Natural killer cell treated with Interleukin-12 subunit alpha and Interleukin-12 subunit beta and Interleukin-15 and Interleukin-18, amount 100 ng/mL, for 72 hours (primary cell): ENCODE measurements at regions not wholly inside any gene's neighbourhood (a gene's known extent, or its start where the extent isn't known, plus 50 kb on each side); places are given as distances from the start of the nearest gene placed in this dataset.
"Not testable (repeated sequence)": the region's sequence is repeated elsewhere in the genome, so short reads cannot be mapped to it uniquely, and the experiment has no call there.

ENCODE experiments used
- ATAC-seq, 2 donors: fragments of 150-1000 bp; cut with Tn5 transposase in 1 of 2; sonication (Bioruptor Pico), chemical (Tn5 transposase) in 1 of 2; 2 replicates each; pipeline ENCODE4 v1.10.0; 2021
- DNase-seq: peaks from one replicate; pipeline ENCODE4 v3.0.0; 2022; ENCODE audit warnings: low spot score
- H3K27ac Mint-ChIP-seq, 2 donors: 1 replicate in 1 of 2; 2 replicates in 1 of 2; pipeline ENCODE4 v1.8.0; 2022; ENCODE audit warnings: mixed read lengths in 2 of 2, mild to moderate bottlenecking in 1 of 2, moderate library complexity in 1 of 2
- H3K27me3 Mint-ChIP-seq, 2 donors: 1 replicate in 1 of 2; 2 replicates in 1 of 2; pipeline ENCODE4 v1.8.0; 2022; ENCODE audit warnings: mixed read lengths in 2 of 2
- H3K36me3 Mint-ChIP-seq: one replicate; pipeline ENCODE4 v1.8.0; 2022; ENCODE audit warnings: mixed read lengths
- H3K4me1 Mint-ChIP-seq, 2 donors: 1 replicate in 1 of 2; 2 replicates in 1 of 2; pipeline ENCODE4 v1.8.0; 2022; ENCODE audit warnings: low read depth in 2 of 2, mixed read lengths in 2 of 2, mild to moderate bottlenecking in 1 of 2
- H3K4me3 Mint-ChIP-seq: one replicate; pipeline ENCODE4 v1.8.0; 2022; ENCODE audit warnings: mixed read lengths
- H3K9me3 Mint-ChIP-seq: 2 replicates; pipeline ENCODE4 v1.8.0; 2022; ENCODE audit warnings: mixed read lengths

DNA sequence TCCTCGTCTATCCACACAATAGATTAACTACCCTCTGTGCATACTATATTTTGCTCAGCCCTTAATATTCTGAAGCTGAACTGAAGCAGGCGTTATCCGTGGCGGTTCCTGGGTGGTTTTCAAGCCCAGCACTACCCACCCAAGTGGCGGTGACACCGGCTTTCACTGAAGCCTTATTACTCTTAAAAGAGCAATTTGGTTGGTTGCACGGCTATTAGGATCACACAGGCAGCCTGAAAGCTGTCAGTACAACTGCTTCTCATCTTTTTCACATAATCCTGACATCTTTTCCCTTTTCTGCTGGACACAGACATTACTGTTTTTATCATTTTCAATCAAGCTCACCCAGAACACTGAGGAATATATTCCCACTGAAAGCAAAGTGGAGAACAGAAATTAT is 525.3 kb upstream of the ZNF717 start:
- Mint-ChIP-seq H3K36me3 (peaks cover 5% of the 10 kb centered on the region), H3K4me1 (no peaks in the 10 kb centered on the region), H3K4me3 (no peak overlapping the region), H3K27me3 (no peaks in the 10 kb centered on the region), H3K27ac (no peak overlapping the region), H3K9me3 (peaks cover 8% of the 10 kb centered on the region)
- no peak for DNase-seq
- no peak for ATAC-seq

DNA sequence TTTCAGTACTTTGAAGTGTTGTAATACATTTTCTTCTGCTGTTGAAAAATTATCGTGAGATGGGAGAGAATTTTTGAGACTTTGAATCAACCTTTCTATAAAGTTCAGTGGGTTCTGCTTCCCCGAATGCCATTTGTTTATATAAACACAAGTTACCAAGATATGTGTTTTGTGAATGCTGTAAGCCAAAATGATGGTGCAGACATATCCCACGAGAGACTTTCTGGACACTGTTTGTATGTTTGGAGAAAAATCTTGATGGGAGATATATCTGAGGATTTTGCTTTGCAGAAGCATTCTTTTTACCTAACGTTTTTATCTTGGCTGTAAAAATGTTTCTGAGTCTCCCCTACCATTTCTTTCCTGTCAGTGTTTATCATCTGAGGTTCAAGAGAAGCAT is 526.6 kb upstream of the ZNF717 start:
- no peak overlapping the region for H3K4me3 Mint-ChIP-seq
- DNase-seq (no peak), ATAC-seq (no peak)
- H3K27ac Mint-ChIP-seq: no peak overlapping the region
- peaks cover 5% of the 10 kb centered on the region for H3K36me3 Mint-ChIP-seq
- H3K9me3 Mint-ChIP-seq: peaks cover 9% of the 10 kb centered on the region
- H3K4me1 Mint-ChIP-seq: no peaks in the 10 kb centered on the region
- H3K27me3 Mint-ChIP-seq: no peaks in the 10 kb centered on the region

DNA sequence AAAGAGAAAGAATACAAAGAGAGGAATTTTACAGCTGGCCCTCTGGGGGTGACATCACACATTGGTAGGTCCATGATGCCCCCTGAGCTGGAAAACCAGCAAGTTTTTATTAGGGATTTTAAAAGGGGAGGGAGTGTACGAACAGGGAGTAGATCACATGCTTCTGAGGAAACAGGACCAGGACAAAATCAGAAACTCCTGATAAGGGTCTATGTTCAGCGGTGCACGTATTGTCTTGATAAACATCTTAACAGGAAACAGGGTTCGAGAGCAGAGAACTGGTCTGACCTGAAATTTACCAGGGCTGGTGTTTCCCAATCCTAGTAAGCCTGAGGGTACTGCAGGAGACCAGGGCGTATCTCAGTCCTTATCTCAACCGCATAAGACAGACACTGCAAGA is 530.6 kb upstream of the ZNF717 start:
- not testable (repeated sequence) for ATAC-seq, H3K4me1 Mint-ChIP-seq, H3K27ac Mint-ChIP-seq, H3K27me3 Mint-ChIP-seq, H3K36me3 Mint-ChIP-seq, H3K4me3 Mint-ChIP-seq, H3K9me3 Mint-ChIP-seq, DNase-seq

DNA sequence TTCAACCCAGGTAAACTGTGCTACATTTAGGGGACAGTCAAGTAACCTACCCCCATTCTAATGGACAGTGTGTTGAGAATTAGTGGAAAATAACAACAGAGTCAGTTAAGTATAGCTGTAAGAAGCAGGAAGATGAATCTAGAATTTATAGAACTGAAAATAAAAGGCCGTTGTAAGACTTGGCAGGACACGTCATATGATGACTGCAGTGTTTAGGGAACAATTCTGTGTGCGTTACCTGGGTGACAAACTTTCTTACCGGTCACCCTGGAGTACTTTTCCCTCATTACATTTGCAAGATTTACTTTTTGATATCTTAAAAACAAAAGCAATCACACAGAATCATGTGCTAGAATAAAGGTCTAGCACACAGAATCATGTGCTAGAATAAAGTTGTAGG is 536.3 kb upstream of the ZNF717 start:
- ATAC-seq (no peak), DNase-seq (no peak)
- Mint-ChIP-seq H3K27me3 (no peaks in the 10 kb centered on the region), H3K36me3 (no peaks in the 10 kb centered on the region), H3K4me3 (no peak overlapping the region), H3K4me1 (no peaks in the 10 kb centered on the region), H3K9me3 (no peaks in the 10 kb centered on the region), H3K27ac (no peak overlapping the region)

DNA sequence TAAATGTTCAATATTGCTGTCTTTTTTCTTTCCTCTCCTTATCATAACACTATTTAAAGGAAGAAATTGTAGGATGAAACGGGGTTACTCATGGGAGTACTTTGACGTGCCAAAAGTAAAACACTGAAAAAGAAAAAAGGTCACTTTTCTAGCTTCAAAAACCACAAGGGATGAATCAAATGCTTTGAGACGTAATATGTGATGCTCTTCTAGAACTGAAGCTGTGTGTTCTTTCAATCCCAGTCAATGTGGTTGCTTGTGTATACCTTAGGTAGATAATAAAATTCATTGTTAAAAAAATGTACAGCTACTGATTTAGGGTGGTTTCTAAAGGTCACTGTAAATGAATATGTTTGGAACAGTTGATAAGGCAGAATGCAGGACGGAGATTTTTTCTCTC is 538.8 kb upstream of the ZNF717 start:
- no peaks in the 10 kb centered on the region for H3K27me3 Mint-ChIP-seq
- ATAC-seq (no peak), DNase-seq (no peak)
- peaks cover 3% of the 10 kb centered on the region for H3K9me3 Mint-ChIP-seq
- peaks cover 6% of the 10 kb centered on the region for H3K36me3 Mint-ChIP-seq
- H3K27ac Mint-ChIP-seq: no peak overlapping the region
- no peaks in the 10 kb centered on the region for H3K4me1 Mint-ChIP-seq
- no peak overlapping the region for H3K4me3 Mint-ChIP-seq

DNA sequence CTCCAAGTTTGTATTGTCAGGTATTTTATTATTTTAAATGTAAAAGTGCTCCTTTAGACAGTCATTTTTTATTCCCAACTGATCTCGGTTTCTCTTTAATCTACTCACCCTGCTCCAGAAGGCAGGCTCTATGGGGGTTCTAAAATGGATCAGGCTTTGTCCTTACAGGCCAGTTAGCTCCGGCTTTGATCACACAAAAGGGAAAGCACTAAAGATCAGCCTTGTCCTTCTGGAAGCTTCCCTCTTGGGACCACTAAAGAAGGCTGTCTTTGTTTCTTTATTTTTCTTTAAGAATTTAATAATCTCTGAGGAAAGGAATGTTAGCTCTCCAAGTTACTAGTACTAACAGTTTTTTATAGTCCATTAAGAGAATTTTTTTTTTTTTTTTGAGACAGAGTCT is 560.5 kb upstream of the ZNF717 start:
- no peak for DNase-seq
- H3K4me3 Mint-ChIP-seq: no peak overlapping the region
- no peaks in the 10 kb centered on the region for H3K36me3 Mint-ChIP-seq
- H3K27me3 Mint-ChIP-seq: no peaks in the 10 kb centered on the region
- no peak for ATAC-seq
- H3K27ac Mint-ChIP-seq: no peak overlapping the region
- H3K9me3 Mint-ChIP-seq: peaks cover 11% of the 10 kb centered on the region
- H3K4me1 Mint-ChIP-seq: no peaks in the 10 kb centered on the region

DNA sequence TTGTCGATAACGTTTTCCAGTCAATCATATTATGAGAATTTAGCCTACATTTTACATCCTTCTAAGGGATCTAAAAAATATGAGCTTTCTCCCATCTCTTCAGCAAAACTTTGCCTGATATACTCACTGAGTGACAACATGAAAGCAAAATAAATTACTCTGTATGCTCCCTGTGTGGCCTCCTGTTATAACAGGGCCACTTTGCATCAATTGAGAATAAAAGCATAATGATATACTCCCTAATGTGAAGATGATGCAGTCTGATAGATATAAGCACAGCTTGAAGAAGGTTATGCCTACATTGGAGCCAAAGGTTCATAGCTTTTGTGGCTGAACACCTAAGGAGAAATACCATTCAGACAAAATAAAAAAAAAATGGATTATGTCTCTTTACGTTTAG is 561.3 kb upstream of the ZNF717 start:
- ATAC-seq (no peak), DNase-seq (no peak)
- no peak overlapping the region for H3K27ac Mint-ChIP-seq
- no peaks in the 10 kb centered on the region for H3K4me1 Mint-ChIP-seq
- H3K36me3 Mint-ChIP-seq: no peaks in the 10 kb centered on the region
- peaks cover 11% of the 10 kb centered on the region for H3K9me3 Mint-ChIP-seq
- H3K4me3 Mint-ChIP-seq: no peak overlapping the region
- H3K27me3 Mint-ChIP-seq: no peaks in the 10 kb centered on the region

DNA sequence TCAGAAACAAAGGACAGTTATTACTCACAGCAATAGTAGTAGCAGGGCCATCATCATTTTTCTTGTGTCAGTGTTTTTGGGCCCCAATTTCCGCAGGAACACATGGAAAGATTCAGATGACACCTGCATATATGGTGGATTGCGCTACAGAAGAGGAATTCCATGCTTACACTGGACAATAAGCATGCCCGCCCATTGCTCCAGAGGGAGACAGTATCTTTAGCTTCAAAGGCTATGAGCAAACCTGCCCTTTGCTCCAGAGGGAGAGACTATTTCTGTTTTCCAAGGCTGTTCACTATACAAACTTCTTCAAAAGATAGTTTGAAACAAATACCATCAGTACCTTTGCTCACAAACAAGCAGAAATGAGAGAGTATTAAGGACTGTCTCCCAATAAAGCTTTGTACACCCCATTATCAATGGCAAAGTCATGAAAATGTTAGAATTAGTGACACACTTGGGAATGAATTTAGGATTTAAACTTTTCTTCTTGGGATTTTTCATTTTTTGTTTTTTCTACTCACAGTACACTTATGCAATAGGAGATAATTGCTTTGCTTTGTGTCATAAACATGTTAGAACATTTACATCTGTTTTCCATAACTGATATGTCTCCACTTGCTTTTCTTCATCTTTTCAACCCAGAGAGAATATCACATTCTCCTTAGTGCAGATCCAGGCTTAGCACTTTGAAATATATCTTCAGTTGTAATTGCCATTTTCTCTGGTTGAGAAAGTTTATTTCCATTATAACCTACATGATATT is 564.5 kb upstream of the ZNF717 start:
- peaks cover 10% of the 10 kb centered on the region for H3K9me3 Mint-ChIP-seq
- H3K36me3 Mint-ChIP-seq: no peaks in the 10 kb centered on the region

DNA sequence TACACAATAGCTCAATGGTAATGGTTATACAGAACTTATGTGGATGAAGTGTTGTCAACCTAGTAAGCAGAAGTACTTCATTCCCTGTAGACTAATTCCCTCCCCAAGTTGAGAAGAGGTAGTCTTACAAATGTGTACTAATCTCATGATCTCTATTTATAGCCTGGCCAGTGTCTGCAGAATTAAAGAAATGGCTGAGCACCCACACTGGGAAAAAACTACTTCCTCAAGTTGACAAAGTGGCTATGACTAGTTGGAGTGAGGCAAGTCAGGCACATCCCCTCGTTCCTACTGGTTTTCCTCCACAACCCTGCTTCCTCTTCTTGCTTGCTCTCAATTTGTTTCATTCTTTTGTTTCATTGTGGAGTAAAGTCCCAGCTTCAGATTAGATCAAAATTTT is 566.7 kb upstream of the ZNF717 start:
- Mint-ChIP-seq H3K36me3 (no peaks in the 10 kb centered on the region), H3K9me3 (peaks cover 14% of the 10 kb centered on the region), H3K4me1 (no peaks in the 10 kb centered on the region), H3K27ac (no peak overlapping the region), H3K27me3 (no peaks in the 10 kb centered on the region), H3K4me3 (no peak overlapping the region)
- DNase-seq (no peak), ATAC-seq (no peak)

More for the DNA sequence above, 564.5 kb upstream of the ZNF717 start:
- no peak for ATAC-seq
- H3K4me3 Mint-ChIP-seq: no peak overlapping the region
- no peaks in the 10 kb centered on the region for H3K27me3 Mint-ChIP-seq
- no peak for DNase-seq
- no peaks in the 10 kb centered on the region for H3K4me1 Mint-ChIP-seq
- no peak overlapping the region for H3K27ac Mint-ChIP-seq

DNA sequence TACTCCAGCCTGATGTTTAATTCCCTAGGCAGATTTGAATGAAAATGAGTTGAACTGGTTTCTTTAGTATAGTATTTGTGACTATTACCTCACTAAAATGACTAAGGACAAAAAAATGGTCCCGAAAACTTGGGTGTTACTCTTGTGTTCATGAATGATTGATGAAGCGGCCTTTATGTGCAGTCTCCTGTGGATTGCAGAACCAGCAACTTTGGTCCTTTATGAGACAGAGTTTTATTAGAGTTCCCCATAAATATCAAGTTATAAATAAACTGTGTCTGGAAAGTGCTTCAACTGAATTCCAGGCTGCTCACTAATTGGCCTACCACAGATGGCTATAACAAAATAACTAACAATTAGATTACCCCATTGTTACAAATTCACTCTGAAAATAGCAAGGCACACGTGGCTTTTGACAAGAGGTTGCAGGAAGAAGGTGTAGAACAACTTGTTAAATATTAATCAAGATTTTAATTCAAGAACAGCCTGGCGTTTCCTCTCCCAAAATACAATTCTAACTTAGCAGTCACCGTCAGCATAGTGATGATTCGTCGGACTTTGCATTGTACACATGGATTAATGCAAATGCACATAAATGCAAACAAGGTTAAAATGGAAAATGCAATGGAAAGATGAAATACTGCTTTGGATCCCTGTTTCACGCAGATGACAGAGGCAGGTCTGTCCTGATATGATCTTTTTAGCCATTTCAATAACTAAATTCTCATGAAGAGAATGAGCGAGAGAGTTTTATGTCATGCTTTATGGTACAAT is 567.3 kb upstream of the ZNF717 start:
- H3K27ac Mint-ChIP-seq: no peak overlapping the region
- H3K9me3 Mint-ChIP-seq: peaks cover 14% of the 10 kb centered on the region
- no peaks in the 10 kb centered on the region for H3K4me1 Mint-ChIP-seq
- no peak for ATAC-seq
- H3K4me3 Mint-ChIP-seq: no peak overlapping the region
- no peaks in the 10 kb centered on the region for H3K27me3 Mint-ChIP-seq
- no peak for DNase-seq
- no peaks in the 10 kb centered on the region for H3K36me3 Mint-ChIP-seq

DNA sequence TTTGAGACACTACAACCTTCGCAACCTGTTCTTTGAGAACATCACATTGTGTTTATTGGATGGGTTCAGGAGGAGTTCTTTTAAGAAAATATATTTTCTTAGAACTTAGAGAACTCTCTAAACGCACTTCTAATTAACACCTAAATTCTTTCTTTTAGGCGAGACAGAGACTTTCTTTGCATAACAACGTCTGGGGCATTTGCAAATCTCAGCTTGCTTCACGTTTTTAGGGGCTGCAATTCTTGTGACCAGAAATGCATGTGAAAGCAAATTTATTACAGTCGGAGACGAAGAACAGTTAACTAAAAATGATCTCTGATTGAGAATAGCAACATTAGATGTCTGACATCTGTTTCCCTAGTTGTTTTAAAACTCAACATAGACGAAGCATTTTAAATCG is 568.3 kb upstream of the ZNF717 start:
- H3K4me3 Mint-ChIP-seq: no peak overlapping the region
- no peaks in the 10 kb centered on the region for H3K4me1 Mint-ChIP-seq
- H3K36me3 Mint-ChIP-seq: no peaks in the 10 kb centered on the region
- H3K27me3 Mint-ChIP-seq: no peaks in the 10 kb centered on the region
- peaks cover 16% of the 10 kb centered on the region for H3K9me3 Mint-ChIP-seq
- no peak for DNase-seq
- no peak for ATAC-seq
- no peak overlapping the region for H3K27ac Mint-ChIP-seq

DNA sequence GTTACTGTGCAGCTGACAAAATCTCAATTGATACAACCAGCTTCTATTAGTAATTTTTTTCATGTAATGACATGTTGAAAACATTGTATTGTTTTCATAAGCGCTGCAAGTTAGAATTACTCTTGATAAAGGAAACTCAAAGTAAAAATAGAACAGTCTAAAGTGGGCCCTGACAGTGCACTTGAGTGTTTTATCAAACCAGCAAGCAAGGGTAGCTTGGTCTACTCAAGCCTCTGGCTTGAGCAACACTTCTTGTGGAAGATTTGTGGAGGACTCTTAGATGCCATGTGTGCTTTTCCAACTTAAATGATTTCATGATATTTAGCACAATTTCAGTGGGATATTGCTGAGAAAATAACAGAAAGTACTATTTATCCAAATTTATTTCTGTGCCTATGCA is 575.7 kb upstream of the ZNF717 start:
- Mint-ChIP-seq H3K4me3 (no peak overlapping the region), H3K36me3 (no peaks in the 10 kb centered on the region), H3K4me1 (no peaks in the 10 kb centered on the region), H3K27me3 (no peaks in the 10 kb centered on the region), H3K9me3 (peaks cover 11% of the 10 kb centered on the region), H3K27ac (no peak overlapping the region)
- ATAC-seq (no peak), DNase-seq (no peak)

DNA sequence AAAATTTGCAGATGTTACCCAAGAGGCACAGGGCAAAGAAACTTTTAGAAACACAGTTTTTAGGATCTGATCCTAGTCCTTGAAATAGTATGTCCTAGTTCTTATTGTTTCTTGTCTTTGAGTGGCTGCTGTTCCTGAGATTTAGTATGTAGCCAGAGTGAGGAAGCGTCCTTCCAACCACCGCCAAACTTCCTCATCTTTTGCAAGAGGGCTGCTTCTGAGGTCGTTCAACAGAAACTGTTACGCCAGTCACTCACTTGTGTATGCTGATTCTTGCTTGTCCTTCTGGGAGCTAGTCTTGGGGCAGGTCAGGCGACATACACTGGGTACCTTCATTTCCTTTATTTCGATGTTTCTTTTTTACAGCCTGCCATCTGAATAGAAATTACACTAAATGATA is 577.3 kb upstream of the ZNF717 start:
- Mint-ChIP-seq H3K9me3 (peaks cover 13% of the 10 kb centered on the region), H3K36me3 (no peaks in the 10 kb centered on the region), H3K4me1 (no peaks in the 10 kb centered on the region), H3K4me3 (no peak overlapping the region), H3K27ac (no peak overlapping the region), H3K27me3 (no peaks in the 10 kb centered on the region)
- DNase-seq: no peak
- ATAC-seq: no peak

DNA sequence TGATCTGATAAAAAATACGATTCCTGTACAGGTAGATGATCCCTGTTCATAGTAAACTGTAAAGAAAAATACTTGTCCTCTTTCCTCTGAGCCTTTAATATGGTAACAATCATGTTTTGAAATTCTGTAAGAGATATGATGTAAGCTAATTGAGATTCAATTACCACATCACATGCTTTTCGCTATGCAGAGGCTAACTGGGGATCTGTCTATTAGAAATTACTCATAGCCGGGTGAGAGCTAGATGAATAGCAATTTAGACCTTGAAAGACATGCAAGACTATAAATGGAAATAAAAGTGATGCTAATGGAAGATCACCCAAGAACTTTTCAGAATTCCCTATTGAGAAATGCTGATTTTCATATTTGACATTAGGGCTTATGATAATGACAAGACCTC is 579.9 kb upstream of the ZNF717 start:
- peaks cover 6% of the 10 kb centered on the region for H3K36me3 Mint-ChIP-seq
- no peak for ATAC-seq
- H3K9me3 Mint-ChIP-seq: peaks cover 17% of the 10 kb centered on the region

More for the DNA sequence above, 579.9 kb upstream of the ZNF717 start:
- H3K27me3 Mint-ChIP-seq: no peaks in the 10 kb centered on the region
- H3K4me1 Mint-ChIP-seq: no peaks in the 10 kb centered on the region
- no peak overlapping the region for H3K4me3 Mint-ChIP-seq
- H3K27ac Mint-ChIP-seq: no peak overlapping the region
- no peak for DNase-seq
